Transverse colon (tissue), 4 donors: ENCODE measurements at regions not wholly inside any gene's neighbourhood (a gene's known extent, or its start where the extent isn't known, plus 50 kb on each side); places are given as distances from the start of the nearest gene placed in this dataset.

Source experiments
- CTCF ChIP-seq, 5 experiments: fragments of 200-600 bp in 3 of 5; fragments of 450-650 bp in 2 of 5; sonication (generic) in 3 of 5; IDR thresholded peaks; 1 replicate in 2 of 5; 2 replicates in 3 of 5; pipeline ENCODE4 v1.5.1; 2016 to 2017; ENCODE audit warnings: antibody characterized with exemption in 5 of 5, inconsistent platforms in 3 of 5, mild to moderate bottlenecking in 2 of 5, moderate library complexity in 1 of 5
- EP300 ChIP-seq: sonication (generic); formaldehyde crosslinking; IDR thresholded peaks from one replicate; pipeline ENCODE4 v1.6.1; 2017; ENCODE audit warnings: antibody characterized with exemption, low read depth
- POLR2A ChIP-seq: fragments of 450-650 bp; IDR thresholded peaks from one replicate; pipeline ENCODE4 v1.6.1; 2016; ENCODE audit warnings: antibody characterized with exemption, mild to moderate bottlenecking, moderate library complexity
- POLR2AphosphoS5 ChIP-seq, 3 donors: sonication (generic); formaldehyde crosslinking; IDR thresholded peaks; one replicate each; pipeline ENCODE4 v1.6.1; 2016; ENCODE audit warnings: antibody characterized with exemption in 3 of 3

GRCh38 chr20:21821358-21821757 lies 115.9 kb downstream of the PAX1 start:
- TF ChIP-seq CTCF (IDR thresholded peaks at IDR 0.05) (no peak), POLR2A (no peak), EP300 (no peak), POLR2AphosphoS5 (IDR thresholded peaks at IDR 0.05) (no peak)
